ENCODE measurements at regions not wholly inside any gene's neighbourhood (a gene's known extent, or its start where the extent isn't known, plus 50 kb on each side); places are given as distances from the start of the nearest gene placed in this dataset.

GRCh38 chr12:97748298-97748697, 285.7 kb downstream of the RMST start:
- no peak for TF ChIP-seq POLR2AphosphoS5 (IDR thresholded peaks at IDR 0.05)
- TF ChIP-seq CTCF (IDR thresholded peaks at IDR 0.05), result no peak
- no peak for TF ChIP-seq POLR2A (IDR thresholded peaks at IDR 0.05)
- no peak for TF ChIP-seq EP300 (IDR thresholded peaks at IDR 0.05)

Data from stomach (tissue), 4 donors.